Left ventricle myocardium superior (tissue), 1 donor: ENCODE measurements at regions not wholly inside any gene's neighbourhood (a gene's known extent, or its start where the extent isn't known, plus 50 kb on each side); places are given as distances from the start of the nearest gene placed in this dataset.

ENCODE experiments used
- ATAC-seq: fragments of 200-7000 bp; cut with Tn5 transposase; one replicate; pipeline ENCODE4 v1.9.1; 2020; ENCODE audit warnings: mild to moderate bottlenecking, moderate library complexity
- DNase-seq: peaks from one replicate; pipeline ENCODE4 v3.0.0-alpha.2; 2020
- intact Hi-C: fragments of 100-400 bp; cut with micrococcal nuclease; formaldehyde crosslinking; loops from one replicate; pipeline ENCODE4 v1.11.0; 2022
- donor health status: DM: no; HTN: yes; CAD: no; lungs with severe emphysema.

GRCh38 chr4:177879851-177880250 is 437.6 kb upstream of the AGA start:
- intact Hi-C loops: no loop called here
- no peak for DNase-seq
- no peak for ATAC-seq

- DNase-seq (no peak), ATAC-seq (no peak)
- intact Hi-C loops: no loop called here
Observed at GRCh38 chr4:177895136-177895535, 452.9 kb upstream of the AGA start.

- intact Hi-C loops: no loop called here
- no peak for DNase-seq
- no peak for ATAC-seq
Observed at GRCh38 chr4:177901786-177902185, 459.5 kb upstream of the AGA start.

- DNase-seq (no peak), ATAC-seq (no peak)
- intact Hi-C loops: no loop called here
Observed at GRCh38 chr4:177902386-177902785, 460.1 kb upstream of the AGA start.

GRCh38 chr4:177907736-177908424 is 465.6 kb upstream of the AGA start:
- ATAC-seq (no peak), DNase-seq (no peak)
- intact Hi-C loops: no loop called here

GRCh38 chr4:177921715-177922114 is 479.5 kb upstream of the AGA start:
- intact Hi-C loops: no loop called here
- DNase-seq (no peak), ATAC-seq (no peak)

GRCh38 chr4:177923888-177924287 is 481.7 kb upstream of the AGA start:
- DNase-seq: no peak
- no peak for ATAC-seq
- intact Hi-C loops: no loop called here

GRCh38 chr4:177937041-177937440 is 494.8 kb upstream of the AGA start:
- intact Hi-C loops: no loop called here
- DNase-seq (no peak), ATAC-seq (no peak)

- intact Hi-C loops: no loop called here
- ATAC-seq: no peak
- DNase-seq: no peak
Observed at GRCh38 chr4:177938226-177938625, 496.0 kb upstream of the AGA start.

- intact Hi-C loops: no loop called here
- DNase-seq: no peak
- no peak for ATAC-seq
Observed at GRCh38 chr4:177945268-177945667, 503.0 kb upstream of the AGA start.

GRCh38 chr4:177947607-177948006 is 505.4 kb upstream of the AGA start:
- intact Hi-C loops: no loop called here
- no peak for DNase-seq
- no peak for ATAC-seq

- DNase-seq: no peak
Observed at GRCh38 chr4:177948853-177949252, 506.6 kb upstream of the AGA start.

GRCh38 chr4:177951026-177951425 is 508.8 kb upstream of the AGA start:
- ATAC-seq: no peak
- intact Hi-C loops: no loop called here
- DNase-seq: no peak

More at GRCh38 chr4:177948853-177949252, 506.6 kb upstream of the AGA start:
- ATAC-seq: no peak
- intact Hi-C loops: no loop called here

GRCh38 chr4:177952723-177953122 is 510.5 kb upstream of the AGA start:
- no peak for ATAC-seq
- intact Hi-C loops: no loop called here
- no peak for DNase-seq

GRCh38 chr4:177957596-177958360 is 515.5 kb upstream of the AGA start:
- ATAC-seq: no peak
- no peak for DNase-seq
- intact Hi-C loops: no loop called here

- no peak for DNase-seq
- no peak for ATAC-seq
- intact Hi-C loops: no loop called here
Observed at GRCh38 chr4:177960566-177960965, 518.3 kb upstream of the AGA start.

GRCh38 chr4:177961761-177962380 is 519.6 kb upstream of the AGA start:
- ATAC-seq (no peak), DNase-seq (no peak)
- intact Hi-C loops: no loop called here

- DNase-seq: no peak
- no peak for ATAC-seq
- intact Hi-C loops: no loop called here
Observed at GRCh38 chr4:177964061-177964460, 521.8 kb upstream of the AGA start.

- intact Hi-C loops: no loop called here
- no peak for DNase-seq
- no peak for ATAC-seq
Observed at GRCh38 chr4:177964693-177965168, 522.5 kb upstream of the AGA start.

GRCh38 chr4:177967328-177967727 is 525.1 kb upstream of the AGA start:
- intact Hi-C loops: no loop called here
- DNase-seq: no peak
- no peak for ATAC-seq
